ENCODE measurements at regions not wholly inside any gene's neighbourhood (a gene's known extent, or its start where the extent isn't known, plus 50 kb on each side); places are given as distances from the start of the nearest gene placed in this dataset.

GRCh38 chr18:59990121-59990823 is 90.5 kb downstream of the PMAIP1 start:
- TF ChIP-seq CTCF (IDR thresholded peaks at IDR 0.05; ENCODE audit: poor library complexity) = no peak
- no peak for TF ChIP-seq EZH2 (IDR thresholded peaks at IDR 0.05; ENCODE audit: borderline replicate concordance)
